ENCODE measurements at regions not wholly inside any gene's neighbourhood (a gene's known extent, or its start where the extent isn't known, plus 50 kb on each side); places are given as distances from the start of the nearest gene placed in this dataset.

- intact Hi-C loops (cut with DNase I): no loop called here
Observed at GRCh38 chr4:148808416-148808815, 366.2 kb upstream of the NR3C2 start.

GRCh38 chr4:148800940-148801339, 358.7 kb upstream of the NR3C2 start:
- no peaks in the 10 kb centered on the region for H3K36me3 ChIP-seq
- H3K27me3 ChIP-seq: no peaks in the 10 kb centered on the region
- no peak overlapping the region for H3K27ac ChIP-seq
- intact Hi-C loops (cut with DNase I): no loop called here
- no peak overlapping the region for H3K4me3 ChIP-seq
- ATAC-seq (no peak), DNase-seq (no peak)
- peaks cover 0 to 2% of the 10 kb centered on the region in 2 donors for H3K4me1 ChIP-seq
- no peaks in the 10 kb centered on the region for H3K9me3 ChIP-seq
- TF ChIP-seq CTCF (IDR thresholded peaks at IDR 0.05): no peak

More at GRCh38 chr4:148808416-148808815, 366.2 kb upstream of the NR3C2 start:
- no peaks in the 10 kb centered on the region for H3K4me1 ChIP-seq
- no peak for ATAC-seq
- DNase-seq: no peak
- no peaks in the 10 kb centered on the region for H3K36me3 ChIP-seq
- H3K27ac ChIP-seq: no peak overlapping the region
- no peak for TF ChIP-seq CTCF (IDR thresholded peaks at IDR 0.05)
- H3K27me3 ChIP-seq: no peaks in the 10 kb centered on the region
- no peak overlapping the region for H3K4me3 ChIP-seq
- H3K9me3 ChIP-seq: peaks cover 0 to 5% of the 10 kb centered on the region in 2 donors

DNA sequence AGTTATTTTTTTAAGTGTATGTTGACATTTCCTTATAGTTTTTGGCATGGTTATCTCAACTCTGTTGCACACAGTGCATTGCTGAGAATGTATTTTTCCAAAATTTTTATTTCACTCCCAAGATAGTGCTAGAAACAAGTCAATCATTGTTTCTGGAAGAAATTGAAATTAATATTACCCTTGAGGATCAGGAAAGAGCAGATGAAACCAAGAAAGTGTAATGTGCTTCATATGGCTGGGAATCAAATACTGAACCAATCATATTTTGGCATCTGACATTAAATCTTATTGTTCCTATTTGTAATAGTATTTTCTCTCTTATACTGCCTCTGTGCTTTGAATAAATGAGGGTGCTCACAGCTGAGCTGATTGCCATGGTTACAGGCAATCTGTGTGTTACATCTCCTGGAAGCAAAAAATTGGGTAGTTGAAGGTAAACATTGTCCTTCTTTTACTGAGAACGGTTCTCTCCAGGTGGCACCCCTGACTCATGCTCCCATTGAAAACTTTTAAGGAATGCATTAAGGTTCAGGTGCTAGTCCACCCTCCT, 358.2 kb upstream of the NR3C2 start:
- ATAC-seq (no peak), DNase-seq (no peak)
- Histone ChIP-seq H3K4me1 (peaks cover 0 to 5% of the 10 kb centered on the region in 2 donors), H3K27me3 (no peaks in the 10 kb centered on the region), H3K4me3 (no peak overlapping the region), H3K9me3 (no peaks in the 10 kb centered on the region), H3K27ac (no peak overlapping the region), H3K36me3 (no peaks in the 10 kb centered on the region)
- TF ChIP-seq CTCF (IDR thresholded peaks at IDR 0.05): no peak
- intact Hi-C loops (cut with DNase I): no loop called here

GRCh38 chr4:148795156-148795864, 353.1 kb upstream of the NR3C2 start:
- ATAC-seq: peak; percentile 95

More at GRCh38 chr4:148795156-148795864, 353.1 kb upstream of the NR3C2 start:
- intact Hi-C loops (cut with DNase I): no loop called here
- peak in 2 of 4 donors; percentile 42 to 73 for DNase-seq
- Histone ChIP-seq H3K4me1 (peaks cover 0 to 5% of the 10 kb centered on the region in 2 donors), H3K27me3 (no peaks in the 10 kb centered on the region), H3K36me3 (no peaks in the 10 kb centered on the region), H3K4me3 (no peak overlapping the region), H3K9me3 (no peaks in the 10 kb centered on the region), H3K27ac (peak overlapping the region; percentile 55 to 63)
- TF ChIP-seq CTCF (IDR thresholded peaks at IDR 0.05): no peak
